ENCODE measurements at regions not wholly inside any gene's neighbourhood (a gene's known extent, or its start where the extent isn't known, plus 50 kb on each side); places are given as distances from the start of the nearest gene placed in this dataset.

GRCh38 chr2:33877348-33878016, 278.4 kb upstream of the FAM98A start:
- no peak overlapping the region for H3K9ac ChIP-seq (ENCODE audit: control insufficient read depth, insufficient read depth, low read length)
- no TSS peak for BruUV-seq (replicated peaks)
- DNase-seq (ENCODE audit: low read depth, low spot score) (no peak), ATAC-seq (no peak), FAIRE-seq (no peak)
- no peak overlapping the region for H3K4me2 ChIP-seq (ENCODE audit: control insufficient read depth, insufficient read depth)
- in situ Hi-C loops (cut with MboI) (no loop called here), intact Hi-C loops (cut with micrococcal nuclease; ENCODE audit: unreplicated experiment) (no loop called here)
- H2AFZ ChIP-seq (ENCODE audit: control insufficient read depth, low read depth, low read length) = no peak overlapping the region
- no peaks in the 10 kb centered on the region for H3K4me1 ChIP-seq (ENCODE audit: control insufficient read depth, insufficient read depth, low read length)
- ChIA-PET SMC1A (ENCODE audit: uncharacterized antibody, unreplicated experiment) (no interaction called here), RAD21 (ENCODE audit: unreplicated experiment) (no interaction called here), POLR2A (no interaction called here), CTCF (no interaction called here)
- no peaks in the 10 kb centered on the region for H3K36me3 ChIP-seq (ENCODE audit: control insufficient read depth in 2 of 2, insufficient read depth in 2 of 2, low read length in 1 of 2)
- H3K27ac ChIP-seq (ENCODE audit: control insufficient read depth, insufficient read depth) = no peak overlapping the region
- H3K79me2 ChIP-seq (ENCODE audit: control insufficient read depth, insufficient read depth, low read length) = no peaks in the 10 kb centered on the region
- no peaks in the 10 kb centered on the region for H3K27me3 ChIP-seq (replicated peaks in 1 of 2; ENCODE audit: control insufficient read depth in 2 of 2, insufficient read depth in 2 of 2, low read length in 1 of 2)
- no peaks in the 10 kb centered on the region for H4K20me1 ChIP-seq (ENCODE audit: control insufficient read depth, insufficient read depth)
- WGBS (ENCODE audit: insufficient coverage, insufficient replicate concordance, low lambda C conversion rate, missing lambda C conversion rate) = 36% methylated on average over 6 of the region's 6 CpGs
- no peaks in the 10 kb centered on the region for H3K9me3 ChIP-seq (replicated peaks; ENCODE audit: control insufficient read depth, insufficient read depth, low read length)
- H3K4me3 ChIP-seq = no peak overlapping the region
- no peak for TF ChIP-seq RAD51 (IDR thresholded peaks at IDR 0.05)
- TF ChIP-seq, protein P1, sequence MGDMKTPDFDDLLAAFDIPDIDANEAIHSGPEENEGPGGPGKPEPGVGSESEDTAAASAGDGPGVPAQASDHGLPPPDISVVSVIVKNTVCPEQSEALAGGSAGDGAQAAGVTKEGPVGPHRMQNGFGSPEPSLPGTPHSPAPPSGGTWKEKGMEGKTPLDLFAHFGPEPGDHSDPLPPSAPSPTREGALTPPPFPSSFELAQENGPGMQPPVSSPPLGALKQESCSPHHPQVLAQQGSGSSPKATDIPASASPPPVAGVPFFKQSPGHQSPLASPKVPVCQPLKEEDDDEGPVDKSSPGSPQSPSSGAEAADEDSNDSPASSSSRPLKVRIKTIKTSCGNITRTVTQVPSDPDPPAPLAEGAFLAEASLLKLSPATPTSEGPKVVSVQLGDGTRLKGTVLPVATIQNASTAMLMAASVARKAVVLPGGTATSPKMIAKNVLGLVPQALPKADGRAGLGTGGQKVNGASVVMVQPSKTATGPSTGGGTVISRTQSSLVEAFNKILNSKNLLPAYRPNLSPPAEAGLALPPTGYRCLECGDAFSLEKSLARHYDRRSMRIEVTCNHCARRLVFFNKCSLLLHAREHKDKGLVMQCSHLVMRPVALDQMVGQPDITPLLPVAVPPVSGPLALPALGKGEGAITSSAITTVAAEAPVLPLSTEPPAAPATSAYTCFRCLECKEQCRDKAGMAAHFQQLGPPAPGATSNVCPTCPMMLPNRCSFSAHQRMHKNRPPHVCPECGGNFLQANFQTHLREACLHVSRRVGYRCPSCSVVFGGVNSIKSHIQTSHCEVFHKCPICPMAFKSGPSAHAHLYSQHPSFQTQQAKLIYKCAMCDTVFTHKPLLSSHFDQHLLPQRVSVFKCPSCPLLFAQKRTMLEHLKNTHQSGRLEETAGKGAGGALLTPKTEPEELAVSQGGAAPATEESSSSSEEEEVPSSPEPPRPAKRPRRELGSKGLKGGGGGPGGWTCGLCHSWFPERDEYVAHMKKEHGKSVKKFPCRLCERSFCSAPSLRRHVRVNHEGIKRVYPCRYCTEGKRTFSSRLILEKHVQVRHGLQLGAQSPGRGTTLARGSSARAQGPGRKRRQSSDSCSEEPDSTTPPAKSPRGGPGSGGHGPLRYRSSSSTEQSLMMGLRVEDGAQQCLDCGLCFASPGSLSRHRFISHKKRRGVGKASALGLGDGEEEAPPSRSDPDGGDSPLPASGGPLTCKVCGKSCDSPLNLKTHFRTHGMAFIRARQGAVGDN (IDR thresholded peaks at IDR 0.05) = no peak
- TF ChIP-seq, protein P2, sequence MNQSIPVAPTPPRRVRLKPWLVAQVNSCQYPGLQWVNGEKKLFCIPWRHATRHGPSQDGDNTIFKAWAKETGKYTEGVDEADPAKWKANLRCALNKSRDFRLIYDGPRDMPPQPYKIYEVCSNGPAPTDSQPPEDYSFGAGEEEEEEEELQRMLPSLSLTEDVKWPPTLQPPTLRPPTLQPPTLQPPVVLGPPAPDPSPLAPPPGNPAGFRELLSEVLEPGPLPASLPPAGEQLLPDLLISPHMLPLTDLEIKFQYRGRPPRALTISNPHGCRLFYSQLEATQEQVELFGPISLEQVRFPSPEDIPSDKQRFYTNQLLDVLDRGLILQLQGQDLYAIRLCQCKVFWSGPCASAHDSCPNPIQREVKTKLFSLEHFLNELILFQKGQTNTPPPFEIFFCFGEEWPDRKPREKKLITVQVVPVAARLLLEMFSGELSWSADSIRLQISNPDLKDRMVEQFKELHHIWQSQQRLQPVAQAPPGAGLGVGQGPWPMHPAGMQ (IDR thresholded peaks at IDR 0.05; ENCODE audit: borderline replicate concordance) = no peak
- TF ChIP-seq RCOR1 (conservative IDR thresholded peaks at IDR 0.05; ENCODE audit: low read depth, low read length) = no peak
- TF ChIP-seq MTA3 (IDR thresholded peaks at IDR 0.05; ENCODE audit: borderline replicate concordance, low read length) = no peak
- no peak for TF ChIP-seq BCL11A (IDR thresholded peaks at IDR 0.05; ENCODE audit: low read depth, low read length)
- TF ChIP-seq, protein P3, sequence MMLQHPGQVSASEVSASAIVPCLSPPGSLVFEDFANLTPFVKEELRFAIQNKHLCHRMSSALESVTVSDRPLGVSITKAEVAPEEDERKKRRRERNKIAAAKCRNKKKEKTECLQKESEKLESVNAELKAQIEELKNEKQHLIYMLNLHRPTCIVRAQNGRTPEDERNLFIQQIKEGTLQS (IDR thresholded peaks at IDR 0.05; ENCODE audit: borderline replicate concordance, extremely low read depth, low read depth, low read length) = no peak
- TF ChIP-seq POU2F2 (IDR thresholded peaks at IDR 0.05; ENCODE audit: borderline replicate concordance, low read depth, low read length) = no peak
- no peak for TF ChIP-seq CBX3 (IDR thresholded peaks at IDR 0.05; ENCODE audit: borderline replicate concordance, low read depth)
- no peak for TF ChIP-seq NR2F1 (conservative IDR thresholded peaks at IDR 0.05)
- no peak for TF ChIP-seq ASH2L (IDR thresholded peaks at IDR 0.05; ENCODE audit: borderline replicate concordance, low read depth)
- no peak for TF ChIP-seq SUPT20H (IDR thresholded peaks at IDR 0.05; ENCODE audit: borderline replicate concordance, control insufficient read depth, low read depth, low read length)
- TF ChIP-seq ZZZ3 (IDR thresholded peaks at IDR 0.05; ENCODE audit: control insufficient read depth, insufficient read length, low read depth) = no peak
- no peak for TF ChIP-seq RUNX3 (IDR thresholded peaks at IDR 0.05; ENCODE audit: low read length)
- no peak for TF ChIP-seq LARP7 (IDR thresholded peaks at IDR 0.05)
- no peak for TF ChIP-seq YY1 (IDR thresholded peaks at IDR 0.05; ENCODE audit: low read depth, low read length)
- TF ChIP-seq HDAC6 (IDR thresholded peaks at IDR 0.05; ENCODE audit: unreplicated experiment) = no peak
- no peak for TF ChIP-seq SIX5 (IDR thresholded peaks at IDR 0.05; ENCODE audit: low read depth, low read length, severe bottlenecking)

All from GM12878 (cell line).